ENCODE measurements at regions not wholly inside any gene's neighbourhood (a gene's known extent, or its start where the extent isn't known, plus 50 kb on each side); places are given as distances from the start of the nearest gene placed in this dataset.

DNA sequence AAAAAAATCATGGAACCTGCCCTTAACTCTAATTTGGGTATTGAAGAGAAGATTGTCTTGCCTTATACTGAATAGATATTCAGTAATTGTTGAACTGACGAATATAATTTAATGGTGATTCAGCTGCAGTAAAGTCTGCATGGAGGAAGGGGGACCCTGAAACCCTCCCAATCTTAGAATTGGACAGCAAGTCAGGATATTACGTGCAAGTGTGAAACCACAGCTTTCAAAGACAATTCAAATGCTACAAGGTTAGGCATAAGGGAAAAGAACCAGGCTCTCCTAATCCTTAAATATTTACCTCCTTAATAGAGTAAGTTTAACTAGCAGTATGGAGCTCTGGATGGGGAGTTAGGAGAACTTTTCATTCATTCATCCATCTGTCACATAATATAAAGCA, 226.9 kb upstream of the TNP1 start:
- peaks cover 12% of the 10 kb centered on the region for H3K27me3 Mint-ChIP-seq (ENCODE audit: low read depth)
- H3K9me3 Mint-ChIP-seq, result no peaks in the 10 kb centered on the region
- no peak overlapping the region for H3K4me3 Mint-ChIP-seq
- peaks cover 2% of the 10 kb centered on the region for H3K36me3 Mint-ChIP-seq (ENCODE audit: low read depth)
- no peak overlapping the region for H3K27ac Mint-ChIP-seq
- peaks cover 19% of the 10 kb centered on the region for H3K4me1 Mint-ChIP-seq (ENCODE audit: low read depth)

DNA sequence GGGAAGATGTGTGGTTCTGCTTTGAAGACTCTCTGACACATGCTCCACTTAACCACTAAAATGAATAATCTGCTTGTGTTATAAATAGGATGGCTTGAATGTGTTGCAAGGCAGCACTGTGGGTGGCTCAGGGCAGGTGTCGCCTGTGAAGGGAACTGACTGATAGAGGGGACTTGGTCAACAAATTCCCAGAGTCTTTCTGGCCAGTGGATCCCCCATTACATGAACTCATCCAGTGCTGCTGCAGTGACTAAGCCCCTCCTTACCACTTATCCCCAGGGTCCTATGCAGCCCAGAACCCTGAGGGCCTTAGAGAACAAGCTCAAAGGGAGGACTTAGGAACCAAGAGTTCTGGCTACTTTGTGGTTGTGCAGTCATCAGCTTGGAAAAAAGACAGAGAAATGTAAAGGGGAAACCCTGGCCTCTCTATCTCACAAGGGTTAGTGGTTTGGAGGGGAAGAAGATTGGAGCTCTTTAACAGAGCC, 226.2 kb upstream of the TNP1 start:
- Mint-ChIP-seq H3K4me3 (no peak overlapping the region), H3K27me3 (ENCODE audit: low read depth) (peaks cover 9% of the 10 kb centered on the region), H3K36me3 (ENCODE audit: low read depth) (no peaks in the 10 kb centered on the region), H3K27ac (no peak overlapping the region), H3K4me1 (ENCODE audit: low read depth) (peaks cover 19% of the 10 kb centered on the region), H3K9me3 (no peaks in the 10 kb centered on the region)

DNA sequence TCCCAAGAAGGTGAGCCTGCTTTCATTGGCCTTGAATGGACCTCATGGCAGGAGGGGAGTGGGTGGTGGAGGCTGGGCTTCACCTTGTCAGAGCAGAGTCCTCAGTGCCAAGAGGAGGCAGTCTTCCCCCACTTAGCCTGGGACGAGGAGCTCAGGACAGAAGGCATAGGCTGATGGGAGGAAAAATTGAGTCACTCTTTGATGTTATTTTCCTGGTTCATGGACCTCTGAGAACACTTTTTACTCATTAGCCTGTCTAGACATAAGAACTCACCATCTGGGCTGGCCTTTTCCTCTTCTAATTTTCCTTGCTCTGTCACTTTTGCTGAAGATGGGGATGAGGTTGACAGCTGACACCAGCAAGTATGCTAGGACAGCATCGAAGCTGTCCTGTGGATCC, 225.7 kb upstream of the TNP1 start:
- H3K4me1 Mint-ChIP-seq (ENCODE audit: low read depth), result peaks cover 19% of the 10 kb centered on the region
- H3K27ac Mint-ChIP-seq, result no peak overlapping the region
- H3K9me3 Mint-ChIP-seq, result no peaks in the 10 kb centered on the region
- peaks cover 8% of the 10 kb centered on the region for H3K27me3 Mint-ChIP-seq (ENCODE audit: low read depth)
- H3K36me3 Mint-ChIP-seq (ENCODE audit: low read depth), result no peaks in the 10 kb centered on the region
- H3K4me3 Mint-ChIP-seq, result no peak overlapping the region

DNA sequence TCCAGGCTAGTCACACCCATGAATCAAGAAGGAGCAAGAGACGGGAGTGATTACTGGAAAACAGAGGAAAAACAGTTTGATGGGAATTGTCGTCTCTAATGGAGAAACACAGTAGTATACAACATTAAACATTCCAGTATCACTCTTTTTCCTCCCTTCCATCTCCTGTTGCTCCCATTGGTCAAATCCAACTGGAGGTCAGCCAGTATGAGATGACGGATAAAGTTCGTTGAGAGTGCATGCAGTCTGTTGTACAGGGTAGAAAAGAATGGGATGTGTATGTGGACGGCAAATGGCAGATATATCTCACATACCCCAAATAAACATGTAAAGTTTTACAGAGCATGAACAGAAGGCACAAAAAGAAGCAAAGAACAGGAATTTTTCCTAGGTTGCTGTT, 221.9 kb upstream of the TNP1 start:
- Mint-ChIP-seq H3K9me3 (no peaks in the 10 kb centered on the region), H3K4me1 (ENCODE audit: low read depth) (peaks cover 3% of the 10 kb centered on the region), H3K36me3 (ENCODE audit: low read depth) (no peaks in the 10 kb centered on the region), H3K27ac (no peak overlapping the region), H3K27me3 (ENCODE audit: low read depth) (peaks cover 12% of the 10 kb centered on the region), H3K4me3 (no peak overlapping the region)

DNA sequence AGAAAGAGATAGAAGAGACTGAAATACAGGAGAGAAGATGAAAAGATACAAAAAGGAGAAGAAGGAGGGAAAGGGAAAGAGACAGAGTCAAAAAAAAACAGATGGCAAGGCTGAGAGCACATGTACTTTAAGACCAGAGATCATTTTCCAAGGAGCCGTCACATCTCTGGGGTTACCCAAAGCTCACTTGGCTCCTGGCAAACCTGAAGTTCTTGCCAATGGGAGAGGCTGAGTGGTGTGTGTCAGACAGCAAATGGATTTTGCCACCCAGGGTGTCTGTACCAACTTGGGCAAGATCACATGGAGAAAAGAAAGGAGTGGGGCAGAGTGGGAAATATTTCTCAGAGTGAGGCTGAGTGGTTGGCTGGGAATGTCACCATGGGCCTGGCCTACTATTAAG, 219.3 kb upstream of the TNP1 start:
- Mint-ChIP-seq H3K27ac (no peak overlapping the region), H3K4me1 (ENCODE audit: low read depth) (no peaks in the 10 kb centered on the region), H3K4me3 (no peak overlapping the region), H3K9me3 (no peaks in the 10 kb centered on the region), H3K36me3 (ENCODE audit: low read depth) (no peaks in the 10 kb centered on the region), H3K27me3 (ENCODE audit: low read depth) (peaks cover 8% of the 10 kb centered on the region)

DNA sequence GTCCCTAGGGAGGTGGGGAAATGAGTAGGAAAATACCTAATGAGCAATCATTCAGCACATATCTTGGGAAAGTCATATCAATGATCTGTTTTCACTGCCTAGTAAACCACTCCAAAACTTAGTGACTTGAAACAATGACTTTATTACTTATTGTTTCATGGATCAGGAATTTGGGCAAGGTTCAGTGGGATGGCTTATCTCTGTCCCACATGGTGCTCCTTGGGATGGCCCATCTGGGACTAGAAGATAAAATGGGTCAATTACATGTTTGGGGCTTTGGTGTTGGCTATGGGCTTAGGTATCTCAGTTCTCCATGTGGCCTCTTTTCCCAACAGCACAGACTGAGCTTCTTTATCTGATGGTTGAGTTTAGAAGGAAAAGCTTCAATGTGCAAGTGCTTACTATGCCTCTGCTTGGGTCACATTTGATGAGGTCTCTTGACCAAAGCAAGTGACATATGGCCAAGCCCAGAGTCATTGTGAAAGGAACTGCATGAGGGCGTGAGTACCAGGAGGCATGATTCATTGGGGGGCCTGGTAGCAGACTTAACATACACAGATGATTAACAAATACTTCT, 218.1 kb upstream of the TNP1 start:
- H3K27me3 Mint-ChIP-seq (ENCODE audit: low read depth), result peaks cover 4% of the 10 kb centered on the region
- H3K4me1 Mint-ChIP-seq (ENCODE audit: low read depth), result no peaks in the 10 kb centered on the region
- H3K36me3 Mint-ChIP-seq (ENCODE audit: low read depth), result no peaks in the 10 kb centered on the region

DNA sequence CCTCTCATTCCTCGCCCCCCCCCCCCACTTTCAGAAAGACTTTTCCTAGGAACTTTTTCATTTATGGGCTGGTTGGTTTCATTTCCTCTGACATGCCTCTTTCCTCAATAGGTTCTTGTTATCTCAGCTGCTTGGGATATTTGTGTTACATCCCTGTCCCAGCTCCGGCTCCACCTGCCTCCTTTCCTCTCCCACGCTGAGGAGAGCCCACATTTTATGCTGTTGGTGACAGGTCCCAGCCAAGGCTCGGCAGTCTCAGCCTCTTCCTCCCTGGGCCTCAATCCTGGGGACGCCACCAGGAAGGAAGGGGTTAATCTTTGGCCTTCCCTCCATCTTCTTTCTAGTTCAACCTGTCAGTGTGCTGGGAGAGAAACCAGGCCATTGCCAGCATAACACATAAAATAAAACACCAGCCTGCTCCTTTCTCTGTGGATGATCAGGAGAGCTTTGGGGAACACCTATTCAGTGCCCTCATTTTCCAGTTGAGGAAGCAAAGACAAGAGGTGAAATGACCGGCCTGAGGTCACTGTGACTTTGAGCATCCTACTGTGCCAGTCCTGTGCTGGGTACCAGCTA, 216.9 kb upstream of the TNP1 start:
- Mint-ChIP-seq H3K36me3 (ENCODE audit: low read depth) (no peaks in the 10 kb centered on the region), H3K27me3 (ENCODE audit: low read depth) (peaks cover 4% of the 10 kb centered on the region), H3K27ac (no peak overlapping the region), H3K9me3 (no peaks in the 10 kb centered on the region), H3K4me1 (ENCODE audit: low read depth) (no peaks in the 10 kb centered on the region), H3K4me3 (no peak overlapping the region)

More for the DNA sequence above, 218.1 kb upstream of the TNP1 start:
- Mint-ChIP-seq H3K27ac (no peak overlapping the region), H3K9me3 (no peaks in the 10 kb centered on the region), H3K4me3 (no peak overlapping the region)

DNA sequence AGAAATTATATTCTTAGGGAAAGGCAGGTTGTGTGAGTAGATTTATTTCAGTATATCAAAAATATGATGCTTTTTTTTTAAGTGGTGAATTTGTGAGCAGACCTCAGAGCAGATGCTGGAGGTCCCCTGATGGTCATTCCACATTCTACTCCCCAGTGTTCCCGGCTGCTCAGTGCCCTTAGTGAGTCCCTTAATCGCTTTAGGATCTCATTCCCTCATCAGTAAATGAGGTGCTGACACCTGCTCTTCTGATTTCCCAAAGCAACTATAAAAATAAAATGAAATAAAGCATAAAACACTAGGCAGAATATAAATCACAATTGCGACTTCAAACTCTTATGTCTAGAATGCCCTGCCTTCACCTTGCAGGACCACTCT, 216.2 kb upstream of the TNP1 start:
- Mint-ChIP-seq H3K4me1 (ENCODE audit: low read depth) (no peaks in the 10 kb centered on the region), H3K27ac (no peak overlapping the region), H3K4me3 (no peak overlapping the region), H3K9me3 (no peaks in the 10 kb centered on the region), H3K36me3 (ENCODE audit: low read depth) (no peaks in the 10 kb centered on the region), H3K27me3 (ENCODE audit: low read depth) (peaks cover 4% of the 10 kb centered on the region)

DNA sequence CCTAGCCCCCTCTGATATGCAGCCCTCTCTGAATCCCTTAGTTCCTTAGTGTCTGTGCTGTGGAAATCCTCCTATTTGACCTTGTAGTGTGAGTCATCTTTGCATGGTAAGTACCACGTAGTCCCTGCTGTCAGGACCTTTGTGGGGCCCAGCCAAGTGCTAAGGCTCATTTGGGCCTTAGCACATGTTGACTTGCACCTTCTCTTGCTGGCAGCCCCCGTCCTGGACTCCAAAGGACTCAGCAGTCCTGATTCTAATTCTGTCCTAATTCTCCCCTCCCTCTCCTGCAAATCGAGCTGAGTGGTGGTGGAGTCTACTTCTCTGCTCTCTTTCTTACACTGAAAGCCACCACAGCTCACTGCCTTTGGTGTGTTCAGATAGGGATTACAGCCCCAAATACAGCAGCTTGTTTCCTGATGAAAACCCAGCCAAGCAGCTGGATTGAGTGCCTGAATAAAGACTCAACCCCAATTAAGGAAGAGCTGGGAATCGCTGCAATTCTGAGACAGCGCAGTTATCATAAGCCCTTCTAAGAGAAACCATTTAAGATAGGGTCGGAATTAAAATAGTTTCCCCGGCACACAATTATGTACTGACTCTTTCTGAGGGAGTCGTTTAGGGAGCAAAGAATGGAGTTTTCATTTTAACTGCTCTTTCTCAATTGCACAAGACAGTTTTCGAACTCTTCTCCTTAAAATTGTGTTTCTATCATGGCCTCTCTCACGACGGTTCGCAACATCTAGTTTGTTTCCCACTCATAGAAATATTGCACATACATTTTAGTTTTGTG, 215.6 kb upstream of the TNP1 start:
- H3K27ac Mint-ChIP-seq, result no peak overlapping the region
- no peaks in the 10 kb centered on the region for H3K4me1 Mint-ChIP-seq (ENCODE audit: low read depth)
- peaks cover 4% of the 10 kb centered on the region for H3K27me3 Mint-ChIP-seq (ENCODE audit: low read depth)
- H3K9me3 Mint-ChIP-seq, result no peaks in the 10 kb centered on the region
- H3K4me3 Mint-ChIP-seq, result no peak overlapping the region
- H3K36me3 Mint-ChIP-seq (ENCODE audit: low read depth), result no peaks in the 10 kb centered on the region

DNA sequence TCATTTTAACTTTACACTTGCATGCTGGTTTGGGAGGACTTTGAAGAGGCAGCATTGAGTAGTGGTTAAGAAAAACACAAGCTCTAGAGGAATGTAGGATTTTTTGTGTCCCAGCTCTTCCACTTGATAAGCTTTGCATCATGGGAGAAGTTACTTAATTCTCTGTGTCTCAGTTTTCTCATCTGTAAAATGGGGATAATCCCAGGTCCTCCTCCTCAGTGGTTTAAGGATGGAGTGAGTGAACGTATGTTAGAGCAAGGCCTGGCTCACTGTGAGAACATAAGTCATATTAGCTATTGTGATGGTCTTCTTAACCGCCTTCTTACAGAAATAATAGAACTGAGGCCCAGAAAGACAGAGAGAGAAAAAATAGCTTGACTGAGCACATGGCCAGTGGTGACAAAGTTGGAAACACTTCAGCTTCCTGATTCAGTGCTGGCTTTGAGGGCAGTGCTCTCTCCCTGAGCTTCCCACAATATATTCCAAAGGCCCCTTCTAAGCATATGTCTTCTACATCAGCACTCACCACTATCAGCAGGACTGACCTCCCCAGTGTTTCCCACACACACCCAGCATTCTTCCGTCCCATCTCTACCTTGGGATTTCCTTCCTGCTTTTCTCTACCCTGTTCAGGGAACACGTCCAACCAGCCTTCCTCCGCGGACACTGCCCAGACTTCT, 214.9 kb upstream of the TNP1 start:
- Mint-ChIP-seq H3K36me3 (ENCODE audit: low read depth) (no peaks in the 10 kb centered on the region), H3K27ac (no peak overlapping the region), H3K4me1 (ENCODE audit: low read depth) (no peaks in the 10 kb centered on the region), H3K27me3 (ENCODE audit: low read depth) (peaks cover 4% of the 10 kb centered on the region), H3K4me3 (no peak overlapping the region), H3K9me3 (no peaks in the 10 kb centered on the region)

DNA sequence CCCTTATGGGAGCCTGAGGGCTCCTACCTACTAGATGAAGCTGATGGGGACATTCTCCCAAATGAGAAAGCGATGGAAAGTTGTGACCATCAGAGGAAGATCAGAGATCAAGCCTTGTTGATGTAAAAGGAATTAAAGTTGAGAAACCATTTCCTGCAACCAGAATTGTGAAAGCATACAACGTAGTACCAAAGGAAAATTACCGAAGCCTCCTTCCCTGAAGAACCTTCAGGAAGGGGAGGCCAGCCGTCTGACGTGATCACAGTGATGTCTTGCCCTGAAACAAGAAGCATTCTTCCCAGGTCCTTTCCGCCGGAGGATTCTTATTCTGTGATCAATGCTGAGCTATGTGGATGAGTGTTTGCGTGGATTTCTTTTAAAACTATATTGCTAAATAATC, 211.6 kb upstream of the TNP1 start:
- Mint-ChIP-seq H3K36me3 (ENCODE audit: low read depth) (no peaks in the 10 kb centered on the region), H3K27me3 (ENCODE audit: low read depth) (peaks cover 4% of the 10 kb centered on the region), H3K4me1 (ENCODE audit: low read depth) (no peaks in the 10 kb centered on the region), H3K4me3 (no peak overlapping the region), H3K9me3 (no peaks in the 10 kb centered on the region), H3K27ac (no peak overlapping the region)

DNA sequence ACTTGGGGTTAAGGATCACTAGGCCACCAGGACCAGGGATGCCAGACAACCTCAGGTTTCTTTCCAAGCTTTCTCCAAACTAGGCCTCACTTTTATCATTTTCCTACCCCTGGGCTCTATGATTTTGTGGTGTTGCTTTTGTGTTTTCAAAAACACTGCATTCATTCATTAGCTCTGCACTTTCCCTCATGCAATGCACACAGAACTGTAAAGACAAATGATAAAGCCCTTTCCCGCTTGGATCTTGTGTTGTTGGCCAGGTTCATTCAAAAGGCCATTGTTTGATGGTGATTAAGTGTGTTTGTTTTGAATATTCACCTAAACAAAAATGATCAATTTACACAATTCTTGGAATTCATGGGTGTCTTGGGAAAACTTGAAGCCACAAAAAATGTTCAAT, 210.7 kb upstream of the TNP1 start:
- Mint-ChIP-seq H3K9me3 (no peaks in the 10 kb centered on the region), H3K27me3 (ENCODE audit: low read depth) (peaks cover 4% of the 10 kb centered on the region), H3K36me3 (ENCODE audit: low read depth) (no peaks in the 10 kb centered on the region), H3K27ac (no peak overlapping the region), H3K4me1 (ENCODE audit: low read depth) (no peaks in the 10 kb centered on the region), H3K4me3 (no peak overlapping the region)

DNA sequence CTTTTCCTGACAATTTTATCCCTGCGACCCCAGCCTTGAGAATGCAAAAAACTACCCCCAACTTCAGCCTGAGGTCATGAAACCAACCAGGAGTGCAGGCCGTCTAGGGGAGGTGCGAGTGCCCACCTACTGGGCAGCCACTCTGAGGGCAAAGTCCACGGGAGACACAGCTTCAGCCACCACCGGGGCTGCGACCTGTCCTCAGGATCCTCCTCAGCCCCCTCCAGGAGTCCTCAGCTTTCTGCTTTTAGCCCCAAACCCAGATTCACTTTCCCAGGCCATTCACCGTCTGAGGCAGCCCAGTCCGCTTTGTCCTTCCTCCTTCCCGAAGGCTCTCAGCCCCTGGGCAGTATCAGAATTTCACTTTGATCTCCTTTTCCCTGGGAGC, 210.2 kb upstream of the TNP1 start:
- Mint-ChIP-seq H3K4me1 (ENCODE audit: low read depth) (no peaks in the 10 kb centered on the region), H3K4me3 (no peak overlapping the region), H3K36me3 (ENCODE audit: low read depth) (no peaks in the 10 kb centered on the region), H3K9me3 (no peaks in the 10 kb centered on the region), H3K27ac (no peak overlapping the region), H3K27me3 (ENCODE audit: low read depth) (peaks cover 4% of the 10 kb centered on the region)

DNA sequence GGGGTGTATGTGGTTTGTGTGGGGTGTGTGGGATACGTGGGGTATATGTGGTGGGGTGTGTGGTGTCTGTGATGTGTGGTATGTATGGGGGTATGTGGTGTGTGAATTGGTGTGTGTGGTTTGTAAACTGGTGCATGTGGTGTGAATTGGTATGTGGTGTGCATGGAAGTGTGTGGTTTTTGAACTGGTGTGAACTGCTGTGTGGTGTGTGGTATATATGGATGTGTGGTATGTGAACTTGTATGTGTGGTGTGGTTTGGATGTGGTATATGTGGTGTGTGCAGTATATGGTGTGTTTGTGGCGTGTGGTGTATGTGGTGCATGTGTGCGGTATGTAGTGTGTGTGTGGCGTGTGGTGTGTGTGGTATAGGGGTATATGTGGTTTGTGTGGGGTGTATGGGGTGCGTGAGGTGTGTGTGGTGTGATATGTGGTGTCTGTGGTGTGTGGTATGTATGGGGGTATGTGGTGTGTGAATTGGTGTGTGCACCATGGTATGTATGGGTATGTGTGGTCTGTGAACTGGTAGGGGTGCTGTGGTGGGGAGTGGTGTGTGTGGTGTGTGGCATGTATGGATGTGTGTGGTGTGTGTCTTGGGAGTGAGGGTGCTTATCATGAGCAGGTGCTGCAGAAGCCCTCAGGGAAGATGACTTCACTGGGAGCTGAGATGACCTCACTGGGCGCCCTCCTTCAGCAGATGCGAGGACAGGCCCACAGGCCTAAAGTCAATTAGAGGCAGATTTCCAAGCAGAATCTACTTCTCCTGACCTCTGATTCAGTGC, 209.6 kb upstream of the TNP1 start:
- H3K4me1 Mint-ChIP-seq (ENCODE audit: low read depth), result no peaks in the 10 kb centered on the region
- peaks cover 4% of the 10 kb centered on the region for H3K27me3 Mint-ChIP-seq (ENCODE audit: low read depth)
- no peaks in the 10 kb centered on the region for H3K36me3 Mint-ChIP-seq (ENCODE audit: low read depth)
- H3K4me3 Mint-ChIP-seq, result no peak overlapping the region
- no peak overlapping the region for H3K27ac Mint-ChIP-seq
- H3K9me3 Mint-ChIP-seq, result no peaks in the 10 kb centered on the region

Measured in T-helper 1 cell treated with Interleukin-12 subunit alpha and Interleukin-12 subunit beta and Interleukin-4 antibody, amounts not matched to agents 30 μg/mL and 1 μg/mL, for 36 hours (primary cell).